Keratinocyte (primary cell): ENCODE measurements at regions not wholly inside any gene's neighbourhood (a gene's known extent, or its start where the extent isn't known, plus 50 kb on each side); places are given as distances from the start of the nearest gene placed in this dataset.

Experiments
- EZH2 ChIP-seq: IDR thresholded peaks from one replicate; pipeline ENCODE4 v1.6.1; 2012; ENCODE audit warnings: inconsistent platforms, mild to moderate bottlenecking, low read length, moderate library complexity
- TF ChIP-seq, protein P1 (sequence below), 3 experiments: IDR thresholded peaks in 1 of 3; conservative IDR thresholded peaks in 1 of 3; optimal IDR thresholded peaks in 1 of 3; 2 replicates in 2 of 3; 3 replicates in 1 of 3; pipeline versions ENCODE3 to v1.5.1; 2011; ENCODE audit warnings: low read length in 3 of 3, mild to moderate bottlenecking in 3 of 3, moderate library complexity in 2 of 3, control low read depth in 1 of 3, inconsistent platforms in 1 of 3; ENCODE audit not compliant: insufficient read depth in 2 of 3; ENCODE audit errors: extremely low read depth in 1 of 3

DNA sequence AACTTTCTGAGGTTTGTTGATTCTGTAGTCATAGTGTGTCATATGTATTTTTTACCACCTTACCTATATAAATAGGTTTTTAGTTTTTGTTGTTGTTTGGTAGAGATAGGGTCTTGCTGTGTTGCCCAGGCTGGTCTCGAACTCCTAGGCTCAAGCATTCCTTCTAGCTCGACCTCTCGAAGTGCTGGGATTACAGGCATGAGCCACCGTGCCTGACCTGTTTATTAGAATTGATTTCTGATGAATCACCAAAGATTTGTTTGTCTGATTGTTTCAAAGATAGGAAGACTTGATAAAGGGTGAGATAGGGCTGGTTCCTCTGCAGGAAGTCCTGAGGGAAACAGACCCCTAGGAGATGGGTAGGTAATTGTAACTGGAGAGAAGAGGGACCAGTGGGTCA is 481.6 kb downstream of the PCNX1 start:
- TF ChIP-seq, protein P1, sequence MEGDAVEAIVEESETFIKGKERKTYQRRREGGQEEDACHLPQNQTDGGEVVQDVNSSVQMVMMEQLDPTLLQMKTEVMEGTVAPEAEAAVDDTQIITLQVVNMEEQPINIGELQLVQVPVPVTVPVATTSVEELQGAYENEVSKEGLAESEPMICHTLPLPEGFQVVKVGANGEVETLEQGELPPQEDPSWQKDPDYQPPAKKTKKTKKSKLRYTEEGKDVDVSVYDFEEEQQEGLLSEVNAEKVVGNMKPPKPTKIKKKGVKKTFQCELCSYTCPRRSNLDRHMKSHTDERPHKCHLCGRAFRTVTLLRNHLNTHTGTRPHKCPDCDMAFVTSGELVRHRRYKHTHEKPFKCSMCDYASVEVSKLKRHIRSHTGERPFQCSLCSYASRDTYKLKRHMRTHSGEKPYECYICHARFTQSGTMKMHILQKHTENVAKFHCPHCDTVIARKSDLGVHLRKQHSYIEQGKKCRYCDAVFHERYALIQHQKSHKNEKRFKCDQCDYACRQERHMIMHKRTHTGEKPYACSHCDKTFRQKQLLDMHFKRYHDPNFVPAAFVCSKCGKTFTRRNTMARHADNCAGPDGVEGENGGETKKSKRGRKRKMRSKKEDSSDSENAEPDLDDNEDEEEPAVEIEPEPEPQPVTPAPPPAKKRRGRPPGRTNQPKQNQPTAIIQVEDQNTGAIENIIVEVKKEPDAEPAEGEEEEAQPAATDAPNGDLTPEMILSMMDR (optimal IDR thresholded peaks at IDR 0.05 in 1 of 3, IDR thresholded peaks at IDR 0.05 in 1 of 3, conservative IDR thresholded peaks at IDR 0.05 in 1 of 3; ENCODE audit: extremely low read depth in 1 of 3, insufficient read depth in 2 of 3, low read length in 3 of 3): no peak
- TF ChIP-seq EZH2: no peak
